ENCODE measurements at regions not wholly inside any gene's neighbourhood (a gene's known extent, or its start where the extent isn't known, plus 50 kb on each side); places are given as distances from the start of the nearest gene placed in this dataset.
A peak's percentile ranks its signal among the peaks of the same experiment; 100 is the strongest.

GRCh38 chr6:170026751-170027646 lies 263.9 kb downstream of the DLL1 start:
- peak; percentile 30 for DNase-seq

GRCh38 chr6:170025935-170026750 lies 264.7 kb downstream of the DLL1 start:
- DNase-seq, result peak; percentile 30

- peak; percentile 34 for DNase-seq
These were observed 265.5 kb downstream of the DLL1 start for GRCh38 chr6:170025341-170025911.

- peak; percentile 70 for DNase-seq
These were observed 265.9 kb downstream of the DLL1 start for GRCh38 chr6:170024940-170025339.

GRCh38 chr6:170023620-170024521 lies 267.0 kb downstream of the DLL1 start:
- DNase-seq, result peak; percentile 24

- peak; percentile 62 for DNase-seq
These were observed 267.9 kb downstream of the DLL1 start for GRCh38 chr6:170022827-170023619.

- no peak for DNase-seq
These were observed 268.6 kb downstream of the DLL1 start for GRCh38 chr6:170022291-170022722.

GRCh38 chr6:170021579-170021978 lies 269.3 kb downstream of the DLL1 start:
- no peak for DNase-seq

- DNase-seq, result no peak
These were observed 268.6 kb downstream of the ERMARD start for GRCh38 chr6:170019818-170020583.

- peak; percentile 60 for DNase-seq
These were observed 267.8 kb downstream of the ERMARD start for GRCh38 chr6:170018936-170019817.

- DNase-seq, result no peak
These were observed 267.1 kb downstream of the ERMARD start for GRCh38 chr6:170018422-170018935.

- DNase-seq, result no peak
These were observed 266.3 kb downstream of the ERMARD start for GRCh38 chr6:170017603-170018320.

GRCh38 chr6:170013815-170014214 lies 262.4 kb downstream of the ERMARD start:
- DNase-seq, result no peak

- DNase-seq, result no peak
These were observed 260.6 kb downstream of the ERMARD start for GRCh38 chr6:170012037-170012330.

- no peak for DNase-seq
These were observed 260.0 kb downstream of the ERMARD start for GRCh38 chr6:170011204-170012036.

GRCh38 chr6:170010665-170011203 lies 259.3 kb downstream of the ERMARD start:
- DNase-seq, result no peak

- DNase-seq, result no peak
These were observed 256.9 kb downstream of the ERMARD start for GRCh38 chr6:170008294-170008785.
